ENCODE measurements at regions not wholly inside any gene's neighbourhood (a gene's known extent, or its start where the extent isn't known, plus 50 kb on each side); places are given as distances from the start of the nearest gene placed in this dataset.

DNA sequence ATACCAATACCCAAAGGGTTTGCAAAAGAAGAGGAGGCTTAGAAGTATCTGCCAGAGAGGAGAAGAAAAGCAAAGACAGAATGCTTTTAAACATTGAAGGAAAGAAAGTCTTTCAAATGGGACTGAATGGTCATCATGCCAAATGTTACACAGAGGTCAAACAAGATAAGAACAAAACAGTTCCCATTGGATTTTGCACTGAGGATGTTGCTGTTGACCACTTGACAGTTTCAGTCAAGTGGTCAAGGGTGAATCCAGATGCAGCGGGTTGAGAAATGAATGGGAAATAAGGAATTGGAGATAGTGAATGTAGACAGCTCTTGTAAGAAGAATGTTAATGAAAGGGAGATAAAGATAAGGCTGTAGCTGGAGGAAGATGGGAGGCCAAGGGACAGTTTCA lies 64.8 kb upstream of the FGG start:
- TF ChIP-seq, protein P1, sequence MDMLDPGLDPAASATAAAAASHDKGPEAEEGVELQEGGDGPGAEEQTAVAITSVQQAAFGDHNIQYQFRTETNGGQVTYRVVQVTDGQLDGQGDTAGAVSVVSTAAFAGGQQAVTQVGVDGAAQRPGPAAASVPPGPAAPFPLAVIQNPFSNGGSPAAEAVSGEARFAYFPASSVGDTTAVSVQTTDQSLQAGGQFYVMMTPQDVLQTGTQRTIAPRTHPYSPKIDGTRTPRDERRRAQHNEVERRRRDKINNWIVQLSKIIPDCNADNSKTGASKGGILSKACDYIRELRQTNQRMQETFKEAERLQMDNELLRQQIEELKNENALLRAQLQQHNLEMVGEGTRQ (IDR thresholded peaks at IDR 0.05), result no peak
- TF ChIP-seq, protein P2, sequence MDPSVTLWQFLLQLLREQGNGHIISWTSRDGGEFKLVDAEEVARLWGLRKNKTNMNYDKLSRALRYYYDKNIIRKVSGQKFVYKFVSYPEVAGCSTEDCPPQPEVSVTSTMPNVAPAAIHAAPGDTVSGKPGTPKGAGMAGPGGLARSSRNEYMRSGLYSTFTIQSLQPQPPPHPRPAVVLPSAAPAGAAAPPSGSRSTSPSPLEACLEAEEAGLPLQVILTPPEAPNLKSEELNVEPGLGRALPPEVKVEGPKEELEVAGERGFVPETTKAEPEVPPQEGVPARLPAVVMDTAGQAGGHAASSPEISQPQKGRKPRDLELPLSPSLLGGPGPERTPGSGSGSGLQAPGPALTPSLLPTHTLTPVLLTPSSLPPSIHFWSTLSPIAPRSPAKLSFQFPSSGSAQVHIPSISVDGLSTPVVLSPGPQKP (IDR thresholded peaks at IDR 0.05; ENCODE audit: low read depth, low read length), result no peak
- no peak for TF ChIP-seq NFE2L2 (conservative IDR thresholded peaks at IDR 0.05; ENCODE audit: low read length)
- no peak for TF ChIP-seq HOXB5 (CRISPR knock-in tag; IDR thresholded peaks at IDR 0.05)
- TF ChIP-seq EHF (CRISPR knock-in tag; IDR thresholded peaks at IDR 0.05), result no peak
- no peak for TF ChIP-seq FOXS1 (CRISPR knock-in tag; IDR thresholded peaks at IDR 0.05)
- no peak for TF ChIP-seq TFCP2L1 (CRISPR knock-in tag; IDR thresholded peaks at IDR 0.05)
- TF ChIP-seq KDM1A (IDR thresholded peaks at IDR 0.05; ENCODE audit: low read depth), result no peak
- TF ChIP-seq, protein P3, sequence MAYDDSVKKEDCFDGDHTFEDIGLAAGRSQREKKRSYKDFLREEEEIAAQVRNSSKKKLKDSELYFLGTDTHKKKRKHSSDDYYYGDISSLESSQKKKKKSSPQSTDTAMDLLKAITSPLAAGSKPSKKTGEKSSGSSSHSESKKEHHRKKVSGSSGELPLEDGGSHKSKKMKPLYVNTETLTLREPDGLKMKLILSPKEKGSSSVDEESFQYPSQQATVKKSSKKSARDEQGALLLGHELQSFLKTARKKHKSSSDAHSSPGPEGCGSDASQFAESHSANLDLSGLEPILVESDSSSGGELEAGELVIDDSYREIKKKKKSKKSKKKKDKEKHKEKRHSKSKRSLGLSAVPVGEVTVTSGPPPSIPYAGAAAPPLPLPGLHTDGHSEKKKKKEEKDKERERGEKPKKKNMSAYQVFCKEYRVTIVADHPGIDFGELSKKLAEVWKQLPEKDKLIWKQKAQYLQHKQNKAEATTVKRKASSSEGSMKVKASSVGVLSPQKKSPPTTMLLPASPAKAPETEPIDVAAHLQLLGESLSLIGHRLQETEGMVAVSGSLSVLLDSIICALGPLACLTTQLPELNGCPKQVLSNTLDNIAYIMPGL (CRISPR knock-in tag; IDR thresholded peaks at IDR 0.05; ENCODE audit: borderline replicate concordance), result no peak
- TF ChIP-seq MYC (IDR thresholded peaks at IDR 0.05; ENCODE audit: borderline replicate concordance, low read length), result no peak
- TF ChIP-seq, protein P4, sequence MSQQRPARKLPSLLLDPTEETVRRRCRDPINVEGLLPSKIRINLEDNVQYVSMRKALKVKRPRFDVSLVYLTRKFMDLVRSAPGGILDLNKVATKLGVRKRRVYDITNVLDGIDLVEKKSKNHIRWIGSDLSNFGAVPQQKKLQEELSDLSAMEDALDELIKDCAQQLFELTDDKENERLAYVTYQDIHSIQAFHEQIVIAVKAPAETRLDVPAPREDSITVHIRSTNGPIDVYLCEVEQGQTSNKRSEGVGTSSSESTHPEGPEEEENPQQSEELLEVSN (IDR thresholded peaks at IDR 0.05; ENCODE audit: borderline replicate concordance, low read depth), result no peak
- no peak for TF ChIP-seq FOSL2 (IDR thresholded peaks at IDR 0.05)
- no peak for TF ChIP-seq FOSL2 (CRISPR knock-in tag; IDR thresholded peaks at IDR 0.05)
- no peak for TF ChIP-seq TP53 (CRISPR knock-in tag; IDR thresholded peaks at IDR 0.05)
- no peak for TF ChIP-seq FOSB (CRISPR knock-in tag; IDR thresholded peaks at IDR 0.05)
- WGBS (ENCODE audit: missing lambda C conversion rate), result 95% methylated on average over 1 of the region's 1 CpG
- Histone ChIP-seq H3K4me3 (no peak overlapping the region), H3K4me2 (no peak overlapping the region), H3K27ac (no peak overlapping the region), H3K4me1 (no peaks in the 10 kb centered on the region), H3K9me3 (no peaks in the 10 kb centered on the region)
- POLR2A ChIA-PET, result no interaction called here
- no peak for DNase-seq (ENCODE audit: low read depth in 1 of 2, low spot score in 1 of 2)
- CTCF ChIA-PET, result no interaction called here
- ATAC-seq, result no peak
- no peak for FAIRE-seq

DNA sequence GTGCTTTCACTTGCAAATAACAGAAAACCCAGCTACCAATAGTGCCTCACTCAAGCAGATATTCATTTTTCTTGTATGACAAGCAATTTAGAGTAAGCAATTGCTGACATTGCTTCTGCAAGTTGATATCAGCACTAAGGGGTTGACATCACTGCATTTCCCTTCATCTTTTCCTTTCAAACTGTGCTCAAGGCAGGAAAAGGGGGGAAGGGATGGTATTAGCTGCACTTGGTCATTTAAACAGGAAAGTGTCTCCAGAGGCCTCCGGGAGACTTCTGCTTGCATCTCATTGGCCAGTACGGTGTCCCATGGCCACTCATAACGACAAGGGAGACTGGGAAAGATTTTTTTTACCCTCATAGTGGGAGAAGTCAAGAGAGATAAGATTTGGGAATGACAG lies 65.5 kb upstream of the FGG start:
- ChIA-PET CTCF (no interaction called here), POLR2A (no interaction called here)
- FAIRE-seq (no peak), DNase-seq (ENCODE audit: low read depth in 1 of 2, low spot score in 1 of 2) (no peak), ATAC-seq (no peak)
- TF ChIP-seq KDM5A (IDR thresholded peaks at IDR 0.05), result no peak
- TF ChIP-seq SREBF2 (IDR thresholded peaks at IDR 0.05), result no peak
- TF ChIP-seq EP300 (IDR thresholded peaks at IDR 0.05), result no peak
- TF ChIP-seq CHD4 (IDR thresholded peaks at IDR 0.05; ENCODE audit: borderline replicate concordance), result no peak
- TF ChIP-seq HOXB5 (CRISPR knock-in tag; IDR thresholded peaks at IDR 0.05), result no peak
- TF ChIP-seq ESRRA (IDR thresholded peaks at IDR 0.05; ENCODE audit: borderline replicate concordance, low read length), result no peak
- TF ChIP-seq HDAC2 (IDR thresholded peaks at IDR 0.05), result no peak
- TF ChIP-seq, protein P5, sequence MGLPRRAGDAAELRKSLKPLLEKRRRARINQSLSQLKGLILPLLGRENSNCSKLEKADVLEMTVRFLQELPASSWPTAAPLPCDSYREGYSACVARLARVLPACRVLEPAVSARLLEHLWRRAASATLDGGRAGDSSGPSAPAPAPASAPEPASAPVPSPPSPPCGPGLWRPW (IDR thresholded peaks at IDR 0.05), result no peak
- no peak for TF ChIP-seq CBX2 (IDR thresholded peaks at IDR 0.05; ENCODE audit: borderline replicate concordance, low read depth)
- no peak for TF ChIP-seq EHF (CRISPR knock-in tag; IDR thresholded peaks at IDR 0.05)
- no peak for TF ChIP-seq HOXB13 (CRISPR knock-in tag; IDR thresholded peaks at IDR 0.05; ENCODE audit: low read depth)
- TF ChIP-seq, protein P6, sequence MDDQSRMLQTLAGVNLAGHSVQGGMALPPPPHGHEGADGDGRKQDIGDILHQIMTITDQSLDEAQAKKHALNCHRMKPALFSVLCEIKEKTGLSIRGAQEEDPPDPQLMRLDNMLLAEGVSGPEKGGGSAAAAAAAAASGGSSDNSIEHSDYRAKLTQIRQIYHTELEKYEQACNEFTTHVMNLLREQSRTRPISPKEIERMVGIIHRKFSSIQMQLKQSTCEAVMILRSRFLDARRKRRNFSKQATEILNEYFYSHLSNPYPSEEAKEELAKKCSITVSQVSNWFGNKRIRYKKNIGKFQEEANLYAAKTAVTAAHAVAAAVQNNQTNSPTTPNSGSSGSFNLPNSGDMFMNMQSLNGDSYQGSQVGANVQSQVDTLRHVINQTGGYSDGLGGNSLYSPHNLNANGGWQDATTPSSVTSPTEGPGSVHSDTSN (IDR thresholded peaks at IDR 0.05), result no peak
- TF ChIP-seq, protein P7, sequence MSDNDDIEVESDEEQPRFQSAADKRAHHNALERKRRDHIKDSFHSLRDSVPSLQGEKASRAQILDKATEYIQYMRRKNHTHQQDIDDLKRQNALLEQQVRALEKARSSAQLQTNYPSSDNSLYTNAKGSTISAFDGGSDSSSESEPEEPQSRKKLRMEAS (IDR thresholded peaks at IDR 0.05), result no peak
- no peak for TF ChIP-seq PHF8 (IDR thresholded peaks at IDR 0.05; ENCODE audit: borderline replicate concordance, low read depth)
- TF ChIP-seq JUN (IDR thresholded peaks at IDR 0.05), result no peak
- no peak for TF ChIP-seq MAZ (IDR thresholded peaks at IDR 0.05; ENCODE audit: borderline replicate concordance, low read depth, low read length)
- WGBS (ENCODE audit: missing lambda C conversion rate), result 38% methylated on average over 3 of the region's 3 CpGs
- Histone ChIP-seq H3K9me3 (no peaks in the 10 kb centered on the region), H3K4me3 (no peak overlapping the region), H3K27ac (no peak overlapping the region), H3K4me2 (no peak overlapping the region), H3K4me1 (no peaks in the 10 kb centered on the region)

All from A549 (cell line).